ENCODE measurements at regions not wholly inside any gene's neighbourhood (a gene's known extent, or its start where the extent isn't known, plus 50 kb on each side); places are given as distances from the start of the nearest gene placed in this dataset.
"Not testable (repeated sequence)": the region's sequence is repeated elsewhere in the genome, so short reads cannot be mapped to it uniquely, and the experiment has no call there.

DNA sequence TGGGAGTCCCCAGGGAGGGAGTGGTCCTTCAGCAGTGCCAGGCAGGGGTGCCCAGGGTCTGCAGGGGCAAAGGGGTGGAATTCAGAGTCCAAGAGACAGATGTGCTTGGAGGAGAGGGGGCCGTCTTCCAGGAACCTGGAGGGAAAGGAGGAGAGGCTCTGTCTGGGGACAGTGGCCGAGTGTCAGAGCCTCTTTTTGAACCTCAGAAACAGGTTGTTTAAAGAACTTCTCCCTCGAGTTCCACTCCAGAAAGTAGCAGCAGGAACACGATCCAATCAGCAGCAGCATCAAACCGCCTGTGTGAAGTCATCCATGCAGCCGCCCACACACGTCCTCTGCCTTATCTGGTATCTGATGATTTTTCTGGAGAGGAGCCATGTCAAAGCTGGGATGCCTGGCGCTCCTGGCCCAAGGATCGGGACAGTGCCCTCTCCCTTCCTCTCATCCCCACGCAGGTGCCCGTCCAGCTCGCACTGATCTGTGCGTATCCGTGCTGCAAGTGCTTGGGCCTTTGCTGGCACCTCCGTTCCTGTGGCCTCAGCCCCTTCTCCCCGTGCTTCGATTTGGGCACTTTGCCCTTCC lies 205.1 kb downstream of the NDUFA10 start:
- peak in 1 of 2 donors; percentile 7 for DNase-seq (ENCODE audit: low read depth in 2 of 2)

- DNase-seq (ENCODE audit: low read depth in 2 of 2), result no peak
These were observed 205.8 kb downstream of the NDUFA10 start for GRCh38 chr2:239819091-239819973.

DNA sequence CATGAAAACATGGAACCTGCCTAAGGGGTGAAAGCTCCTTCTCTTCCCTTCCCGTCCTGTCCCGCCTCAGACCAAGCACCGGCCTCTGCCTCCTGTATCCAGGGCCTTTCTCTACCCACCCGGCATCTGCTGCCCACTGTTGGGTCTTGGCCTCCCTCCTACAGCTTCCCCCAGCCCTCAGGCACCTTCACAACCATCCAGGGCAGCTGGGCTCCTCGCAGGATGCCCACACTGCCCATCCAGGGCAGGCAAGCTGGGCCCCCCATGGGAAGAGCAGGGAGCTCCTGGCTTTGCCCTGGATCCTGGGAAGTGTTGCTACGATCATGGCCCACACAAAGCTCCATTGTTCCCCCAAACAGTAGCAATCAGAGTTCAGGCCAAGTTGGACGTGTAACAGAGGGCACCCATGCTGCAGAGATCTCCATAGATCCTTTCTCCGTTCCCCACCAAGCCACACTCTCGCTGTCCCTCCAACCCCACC lies 206.6 kb downstream of the NDUFA10 start:
- DNase-seq (ENCODE audit: low read depth in 2 of 2), result no peak

DNA sequence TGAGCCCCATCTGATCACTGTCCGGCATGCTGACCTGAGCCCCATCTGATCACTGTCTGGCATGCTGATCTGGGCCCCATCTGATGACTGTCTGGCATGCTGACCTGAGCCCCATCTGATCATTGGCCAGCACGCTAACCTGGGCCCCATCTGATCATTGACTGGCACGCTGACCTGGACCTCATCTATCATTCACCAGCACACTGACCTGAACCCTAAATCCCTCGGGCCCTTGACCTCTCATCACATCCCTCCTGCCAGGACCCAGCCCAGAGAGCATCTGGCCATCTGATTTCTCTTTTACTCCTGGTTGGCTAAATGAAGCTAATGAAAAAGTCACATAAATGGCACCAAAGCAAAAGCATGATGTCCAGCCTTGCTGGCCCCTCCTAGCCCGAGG lies 207.1 kb downstream of the NDUFA10 start:
- no peak for DNase-seq (ENCODE audit: low read depth in 2 of 2)

- not testable (repeated sequence) for DNase-seq (ENCODE audit: low read depth in 2 of 2)
These were observed 207.6 kb downstream of the NDUFA10 start for GRCh38 chr2:239817468-239818031.

GRCh38 chr2:239816576-239817467 lies 208.3 kb downstream of the NDUFA10 start:
- no peak for DNase-seq (ENCODE audit: low read depth in 2 of 2)

DNA sequence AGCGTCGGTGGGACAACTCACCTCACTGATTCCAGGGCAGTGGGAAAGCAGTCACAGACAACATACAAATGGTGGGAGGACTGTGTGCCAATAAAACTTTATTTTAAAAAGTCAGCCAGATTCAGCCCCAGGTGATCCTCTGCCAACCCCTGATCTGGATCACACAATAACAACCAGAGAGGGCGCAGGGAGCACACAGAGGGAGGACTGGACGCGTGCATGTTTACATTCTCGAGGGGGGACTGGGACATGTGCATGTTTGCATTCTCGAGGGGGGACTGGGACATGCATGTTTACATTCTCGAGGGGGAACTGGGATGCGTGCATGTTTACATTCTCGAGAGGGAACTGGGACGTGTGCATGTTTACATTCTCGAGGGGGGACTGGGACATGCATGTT lies 209.5 kb downstream of the NDUFA10 start:
- DNase-seq (ENCODE audit: low read depth in 2 of 2), result no peak

DNA sequence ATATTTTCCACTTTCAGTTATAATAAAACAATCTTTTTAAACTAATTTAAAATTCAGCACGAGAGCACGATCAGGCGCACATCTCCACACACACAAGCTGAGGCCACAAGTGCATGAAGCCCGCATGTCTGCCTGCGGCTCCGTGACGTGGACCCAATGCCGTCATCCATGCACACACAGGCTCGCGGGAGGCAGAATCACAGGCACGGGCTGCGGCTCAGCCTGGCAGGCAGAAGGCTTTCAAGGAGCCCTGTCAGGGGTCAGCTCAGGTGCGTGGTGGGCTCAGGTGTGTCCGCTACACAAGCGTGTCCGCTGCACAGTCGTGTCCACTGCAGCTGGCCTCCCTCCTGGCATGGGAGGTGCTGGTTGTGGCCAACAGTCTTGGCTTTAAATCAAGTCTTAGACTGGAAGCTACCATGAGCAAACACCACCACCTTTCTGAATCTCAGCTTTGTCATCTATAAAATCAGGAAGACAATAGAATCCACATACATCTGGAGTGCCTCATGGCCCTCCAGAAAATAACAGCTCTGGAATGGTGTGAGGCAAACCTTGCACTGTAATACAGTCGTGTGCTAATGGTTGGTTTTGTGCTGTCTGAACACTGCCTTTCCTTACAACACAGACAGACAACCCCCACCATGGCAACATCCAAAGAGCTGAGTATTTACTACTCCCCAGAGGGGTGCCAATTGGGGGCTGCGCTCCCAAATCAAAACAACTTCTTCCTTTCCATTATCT lies 210.1 kb downstream of the NDUFA10 start:
- no peak for DNase-seq (ENCODE audit: low read depth in 2 of 2)

DNA sequence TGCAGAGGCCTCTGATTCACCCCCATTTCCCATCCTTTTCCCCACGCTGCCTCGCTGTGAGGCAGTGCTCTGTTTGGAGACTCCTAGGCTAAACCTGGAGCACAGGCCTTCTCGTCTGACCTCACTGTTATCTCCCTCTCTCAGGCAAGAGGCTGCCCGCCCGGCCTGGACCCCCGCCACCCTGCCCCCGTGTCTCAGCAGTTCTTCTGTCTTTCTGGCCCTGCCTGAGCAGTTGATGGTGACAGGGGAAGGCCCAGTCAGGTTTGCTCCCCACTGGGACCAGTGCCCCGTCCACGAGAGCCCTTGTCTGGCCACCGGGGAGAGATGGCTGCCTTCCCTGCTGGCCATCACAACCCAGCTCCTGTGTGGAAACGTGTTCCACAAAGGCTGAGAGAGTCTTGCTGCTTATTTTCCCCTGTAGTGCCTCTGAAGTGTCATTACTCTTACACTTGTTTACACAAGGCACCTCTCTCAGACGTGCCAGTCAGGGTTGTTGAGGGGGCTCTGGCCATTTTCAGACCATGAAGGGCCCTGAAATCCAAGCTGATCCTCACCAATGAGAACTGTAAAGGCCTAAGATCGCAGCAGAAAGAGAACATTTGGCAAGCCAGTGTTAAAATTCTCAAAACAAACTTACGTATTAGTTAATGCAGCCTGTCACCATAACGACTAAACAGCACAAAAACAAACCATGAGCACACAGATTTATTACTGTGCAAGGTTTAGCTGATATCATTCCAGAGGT lies 210.9 kb downstream of the NDUFA10 start:
- no peak for DNase-seq (ENCODE audit: low read depth in 2 of 2)

GRCh38 chr2:239813261-239814115 lies 211.7 kb downstream of the NDUFA10 start:
- no peak for DNase-seq (ENCODE audit: low read depth in 2 of 2)

GRCh38 chr2:239811806-239812560 lies 213.2 kb downstream of the NDUFA10 start:
- DNase-seq (ENCODE audit: low read depth in 2 of 2), result no peak

- DNase-seq (ENCODE audit: low read depth in 2 of 2), result no peak
These were observed 213.9 kb downstream of the NDUFA10 start for GRCh38 chr2:239811111-239811781.

- DNase-seq (ENCODE audit: low read depth in 2 of 2), result no peak
These were observed 215.8 kb downstream of the NDUFA10 start for GRCh38 chr2:239809391-239809790.

- no peak for DNase-seq (ENCODE audit: low read depth in 2 of 2)
These were observed 217.6 kb downstream of the NDUFA10 start for GRCh38 chr2:239807568-239807967.

DNA sequence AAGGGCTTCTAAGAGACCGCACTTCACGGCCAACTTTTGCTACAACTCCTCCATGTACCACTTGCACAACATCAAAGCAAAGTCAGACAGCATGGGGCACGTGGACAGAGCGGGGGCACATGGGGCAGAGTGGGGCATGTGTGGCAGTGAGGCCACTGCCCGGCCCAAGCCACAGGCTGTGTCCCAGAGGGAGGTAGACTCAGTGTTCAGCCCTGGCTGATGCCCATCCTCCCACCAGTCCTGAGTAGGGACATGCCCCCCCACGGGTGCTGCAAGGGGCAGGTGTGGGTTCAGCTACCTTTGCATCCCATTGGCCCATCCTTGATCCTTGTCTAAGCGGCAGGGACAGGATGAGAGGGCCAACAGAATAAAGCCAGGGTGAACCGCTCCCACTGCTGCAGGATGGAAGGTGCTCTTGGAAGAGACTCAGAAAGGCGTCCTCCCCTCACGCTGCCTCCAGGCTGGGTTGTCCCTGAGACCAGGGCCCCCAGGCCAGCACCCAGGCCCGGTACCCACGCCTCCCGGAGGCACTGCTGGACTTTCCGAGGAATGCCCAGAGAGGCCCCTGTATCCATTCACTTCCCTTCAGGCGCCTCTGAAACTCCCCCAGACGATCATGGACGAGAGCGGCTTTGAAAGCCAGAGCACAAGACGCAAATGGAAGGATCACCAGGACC lies 218.2 kb downstream of the NDUFA10 start:
- DNase-seq (ENCODE audit: low read depth in 2 of 2), result no peak

DNA sequence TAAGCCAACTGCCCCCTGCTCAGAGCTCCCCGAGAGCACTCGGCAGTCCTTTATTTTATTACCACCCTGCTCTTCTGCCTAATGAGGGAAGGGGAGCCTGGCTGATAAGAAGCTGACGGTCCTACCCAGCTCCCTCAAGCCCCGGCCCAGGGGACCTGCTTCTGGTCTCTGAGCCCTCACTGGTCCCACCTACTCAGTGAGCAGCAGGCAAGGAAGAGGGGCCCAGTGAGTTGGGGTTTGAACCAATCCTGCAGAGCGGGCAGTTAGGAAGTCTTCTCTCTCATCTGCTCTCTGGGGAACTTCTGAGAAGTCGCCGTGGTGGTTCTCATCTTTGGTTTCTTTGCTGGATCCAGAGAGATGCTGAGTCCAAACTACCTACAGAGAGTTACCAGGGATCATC lies 218.9 kb downstream of the NDUFA10 start:
- DNase-seq (ENCODE audit: low read depth in 2 of 2), result no peak

DNA sequence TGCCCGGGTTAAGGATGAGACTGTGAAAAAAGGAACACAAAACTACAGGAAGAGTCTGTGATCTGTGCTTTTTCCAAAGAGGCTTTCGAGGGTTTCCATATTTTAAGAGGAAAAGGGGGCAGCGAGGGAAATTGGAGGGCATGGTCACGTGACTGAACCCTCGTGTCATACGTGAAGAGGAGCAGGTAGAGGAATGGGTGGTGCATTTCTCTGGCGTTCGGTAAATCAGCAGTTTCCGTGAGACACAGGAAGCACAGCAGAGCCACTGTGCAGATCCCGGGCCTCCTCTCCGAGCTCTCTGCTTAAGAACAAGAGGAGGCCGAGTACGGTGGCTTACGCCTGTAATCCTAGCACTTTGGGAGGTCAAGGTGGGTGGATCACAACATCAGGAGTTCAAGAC lies 219.7 kb downstream of the NDUFA10 start:
- no peak for DNase-seq (ENCODE audit: low read depth in 2 of 2)

DNA sequence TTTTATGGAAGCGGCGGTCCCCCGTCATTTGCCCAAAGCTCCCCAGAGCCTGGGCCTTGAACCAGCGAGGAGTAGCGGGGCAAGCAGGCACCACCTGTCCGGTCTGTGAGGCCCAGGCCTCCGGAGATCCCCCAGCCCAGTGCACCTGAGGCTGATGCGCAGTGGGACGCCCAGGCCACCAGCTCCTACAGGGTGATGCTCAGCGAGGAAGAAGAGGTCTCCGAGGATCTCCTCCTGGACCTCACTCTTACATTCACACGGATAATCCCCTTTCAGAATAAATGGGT lies 220.2 kb downstream of the NDUFA10 start:
- no peak for DNase-seq (ENCODE audit: low read depth in 2 of 2)
